GM12891 (cell line): ENCODE measurements at regions not wholly inside any gene's neighbourhood (a gene's known extent, or its start where the extent isn't known, plus 50 kb on each side); places are given as distances from the start of the nearest gene placed in this dataset.

Experiments used
- POLR2A ChIP-seq: IDR thresholded peaks from 2 replicates; pipeline ENCODE4 v1.6.1; 2011; ENCODE audit warnings: low read depth, low read length, control low read depth
- POLR2AphosphoS5 ChIP-seq: IDR thresholded peaks from 2 replicates; pipeline ENCODE4 v1.6.1; 2011; ENCODE audit warnings: low read depth, low read length, control low read depth

DNA sequence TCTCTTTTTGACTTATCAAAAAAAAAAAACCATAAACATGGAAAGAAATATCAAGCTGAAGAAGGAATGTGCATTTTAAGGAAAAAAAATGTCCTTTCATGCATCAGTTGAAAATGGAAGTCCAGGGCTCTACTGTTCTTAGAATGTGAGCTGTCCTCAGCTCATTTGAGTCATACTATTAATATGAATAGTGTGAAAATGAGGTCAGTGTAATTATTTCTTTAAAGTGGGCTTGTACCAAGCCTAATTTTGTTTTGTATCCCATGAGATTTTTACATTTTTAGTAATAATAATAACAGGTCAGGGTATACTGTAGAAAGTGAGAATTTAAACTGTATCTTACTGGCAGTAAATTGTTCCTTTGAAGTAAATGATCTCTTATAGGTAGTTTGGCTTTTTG, 148.5 kb downstream of the NAA11 start:
- TF ChIP-seq POLR2AphosphoS5 (no peak), POLR2A (no peak)
